ENCODE measurements at regions not wholly inside any gene's neighbourhood (a gene's known extent, or its start where the extent isn't known, plus 50 kb on each side); places are given as distances from the start of the nearest gene placed in this dataset.

DNA sequence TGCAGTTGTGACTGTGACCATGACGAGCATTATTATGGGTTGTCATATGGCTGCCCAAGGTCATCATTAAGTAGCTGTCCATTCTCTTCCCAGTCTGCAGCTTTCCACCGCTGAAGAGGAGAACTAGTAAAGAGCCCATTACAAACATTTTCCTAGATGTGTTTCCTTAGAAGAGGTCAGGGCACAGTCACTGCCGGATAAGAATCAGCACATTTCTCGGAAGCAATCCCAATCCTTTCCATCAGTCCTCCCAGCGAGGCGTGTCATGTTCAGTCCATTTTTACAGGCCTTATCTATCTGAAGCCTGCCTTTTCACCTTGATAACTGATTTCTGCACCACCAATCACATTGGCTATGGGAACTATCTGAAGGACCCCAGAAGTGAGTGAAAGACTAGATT is 319.9 kb upstream of the SLC14A2 start:
- no peak for DNase-seq (ENCODE audit: low spot score)
- ChIA-PET CTCF (no interaction called here), POLR2A (ENCODE audit: low non-redundant PET) (no interaction called here)
- TF ChIP-seq, protein P1, sequence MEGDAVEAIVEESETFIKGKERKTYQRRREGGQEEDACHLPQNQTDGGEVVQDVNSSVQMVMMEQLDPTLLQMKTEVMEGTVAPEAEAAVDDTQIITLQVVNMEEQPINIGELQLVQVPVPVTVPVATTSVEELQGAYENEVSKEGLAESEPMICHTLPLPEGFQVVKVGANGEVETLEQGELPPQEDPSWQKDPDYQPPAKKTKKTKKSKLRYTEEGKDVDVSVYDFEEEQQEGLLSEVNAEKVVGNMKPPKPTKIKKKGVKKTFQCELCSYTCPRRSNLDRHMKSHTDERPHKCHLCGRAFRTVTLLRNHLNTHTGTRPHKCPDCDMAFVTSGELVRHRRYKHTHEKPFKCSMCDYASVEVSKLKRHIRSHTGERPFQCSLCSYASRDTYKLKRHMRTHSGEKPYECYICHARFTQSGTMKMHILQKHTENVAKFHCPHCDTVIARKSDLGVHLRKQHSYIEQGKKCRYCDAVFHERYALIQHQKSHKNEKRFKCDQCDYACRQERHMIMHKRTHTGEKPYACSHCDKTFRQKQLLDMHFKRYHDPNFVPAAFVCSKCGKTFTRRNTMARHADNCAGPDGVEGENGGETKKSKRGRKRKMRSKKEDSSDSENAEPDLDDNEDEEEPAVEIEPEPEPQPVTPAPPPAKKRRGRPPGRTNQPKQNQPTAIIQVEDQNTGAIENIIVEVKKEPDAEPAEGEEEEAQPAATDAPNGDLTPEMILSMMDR (conservative IDR thresholded peaks at IDR 0.05; ENCODE audit: low read depth) = no peak
- no peak overlapping the region for H3K27ac ChIP-seq

DNA sequence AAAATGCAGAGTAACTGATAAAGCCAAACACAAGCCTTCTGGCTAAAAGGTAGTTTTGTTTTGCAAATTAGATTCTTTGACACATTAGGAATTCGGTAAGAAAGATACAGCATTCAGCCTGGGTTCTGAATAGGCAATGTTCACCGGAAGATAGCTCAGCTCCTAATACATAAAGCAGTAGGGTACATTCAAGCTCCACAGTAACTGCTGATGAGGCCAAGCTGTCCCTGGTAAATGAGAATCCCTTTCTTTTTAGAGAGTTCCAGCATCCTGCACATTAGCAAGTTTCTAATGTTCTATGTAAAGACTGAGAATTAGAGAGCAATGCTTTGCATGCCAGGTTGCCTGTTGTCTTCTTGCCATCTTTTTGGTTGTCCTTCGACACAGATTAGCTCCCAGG is 316.3 kb upstream of the SLC14A2 start:
- no peak for DNase-seq (ENCODE audit: low spot score)
- no peak overlapping the region for H3K27ac ChIP-seq
- POLR2A ChIA-PET (ENCODE audit: low non-redundant PET) = no interaction called here
- CTCF ChIA-PET = no interaction called here
- TF ChIP-seq, protein P1 (conservative IDR thresholded peaks at IDR 0.05; ENCODE audit: low read depth) = no peak

DNA sequence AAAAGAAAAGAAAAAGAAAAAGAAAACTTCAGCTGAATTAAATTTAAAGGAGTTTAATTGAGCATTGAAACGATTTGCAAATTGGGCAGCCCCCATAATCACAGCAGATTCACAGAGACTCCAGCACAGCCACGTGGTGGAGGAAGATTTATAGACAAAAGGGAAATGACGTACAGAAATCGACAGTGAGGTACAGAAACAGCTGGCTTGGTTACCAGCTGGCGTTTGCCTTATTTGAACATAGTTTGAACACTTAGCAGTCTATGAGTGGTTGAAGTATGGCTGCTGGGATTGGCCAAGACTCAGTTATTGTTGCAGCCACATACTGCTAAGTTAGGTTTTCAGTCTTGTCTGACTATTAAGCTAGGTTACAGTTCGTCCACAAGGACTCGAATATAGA is 312.2 kb upstream of the SLC14A2 start:
- no peak for DNase-seq (ENCODE audit: low spot score)
- CTCF ChIA-PET = no interaction called here
- POLR2A ChIA-PET (ENCODE audit: low non-redundant PET) = no interaction called here

DNA sequence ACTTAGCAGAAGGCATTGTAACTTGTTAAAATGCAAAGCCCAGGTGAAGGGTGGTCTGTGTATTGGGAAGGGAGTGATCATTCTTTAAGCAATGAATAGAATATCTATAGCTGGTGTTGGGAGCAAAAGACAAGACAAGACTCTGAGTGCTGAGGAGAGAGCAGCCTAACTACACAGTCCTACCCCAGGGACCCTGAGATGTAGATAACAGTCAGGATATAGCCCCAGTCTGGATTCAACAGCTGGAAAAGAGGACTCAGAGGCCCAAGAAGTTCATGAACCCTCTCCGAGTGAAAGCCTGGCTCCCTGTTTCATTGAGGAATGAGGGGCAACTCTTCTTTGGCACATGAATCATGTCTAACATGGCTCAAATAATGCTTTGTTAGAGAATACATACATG is 310.7 kb upstream of the SLC14A2 start:
- no peak for DNase-seq (ENCODE audit: low spot score)
- TF ChIP-seq, protein P1 (conservative IDR thresholded peaks at IDR 0.05; ENCODE audit: low read depth) = no peak
- CTCF ChIA-PET = interaction anchor here (0.6 kb wide), 1 partner anchor 102 kb away, joined by 3 read pairs; no protein-coding TSS in a partner anchor
- H3K27ac ChIP-seq = no peak overlapping the region
- POLR2A ChIA-PET (ENCODE audit: low non-redundant PET) = no interaction called here

More for the DNA sequence above, 312.2 kb upstream of the SLC14A2 start:
- H3K27ac ChIP-seq = no peak overlapping the region
- TF ChIP-seq, protein P1 (conservative IDR thresholded peaks at IDR 0.05; ENCODE audit: low read depth) = no peak

DNA sequence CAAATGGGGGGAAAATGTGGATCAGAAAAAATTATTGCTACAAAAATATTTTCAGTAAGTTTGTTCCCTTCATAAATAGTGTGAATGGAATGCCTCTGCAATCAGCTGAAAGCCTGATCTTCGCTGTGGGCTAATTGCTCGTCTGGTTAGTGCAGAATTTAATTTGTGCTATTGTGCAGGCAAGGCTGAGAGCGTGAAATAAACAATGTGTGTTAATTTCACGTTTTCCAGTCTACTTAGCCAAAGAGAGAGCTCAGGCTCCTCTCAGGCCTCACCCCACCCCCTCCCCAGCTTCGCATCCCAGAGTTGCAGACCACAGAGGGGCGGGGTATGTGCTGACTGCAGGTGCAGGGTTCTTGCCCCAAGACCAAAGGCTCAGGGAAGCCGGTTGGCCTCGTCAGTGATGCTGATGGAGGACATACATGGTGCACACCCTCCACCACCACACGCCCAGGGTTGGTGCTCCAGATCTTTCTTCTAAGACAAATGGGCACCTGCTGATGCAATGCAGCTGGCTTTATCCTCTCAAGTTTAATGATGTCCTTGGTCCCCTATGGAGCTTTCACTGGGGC is 302.6 kb upstream of the SLC14A2 start:
- ChIA-PET CTCF (interaction anchor here (0.6 kb wide), 1 partner anchor 9 kb away, joined by 3 read pairs; no protein-coding TSS in a partner anchor), POLR2A (ENCODE audit: low non-redundant PET) (no interaction called here)
- no peak for DNase-seq (ENCODE audit: low spot score)
- TF ChIP-seq, protein P1 (conservative IDR thresholded peaks at IDR 0.05; ENCODE audit: low read depth) = no peak
- H3K27ac ChIP-seq = no peak overlapping the region

DNA sequence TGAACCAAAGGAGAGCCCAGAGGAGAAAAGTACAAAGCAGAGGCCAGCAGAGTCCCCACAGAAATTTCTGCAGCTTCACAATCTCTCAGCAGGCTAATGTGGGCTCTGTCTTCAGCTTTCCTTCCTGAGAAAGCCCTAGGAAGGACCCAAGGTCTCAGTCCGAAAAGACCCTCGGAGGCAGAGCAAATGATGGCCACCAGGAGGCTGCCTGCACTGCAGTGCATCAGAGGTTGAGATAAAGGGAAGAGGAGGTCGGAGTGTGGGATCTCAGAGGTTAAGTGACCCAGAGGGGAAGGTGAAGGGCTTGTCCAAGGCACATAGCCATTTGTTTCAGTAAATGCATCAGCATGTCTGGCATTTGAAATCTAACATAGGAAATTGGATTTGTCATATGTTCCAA is 299.1 kb upstream of the SLC14A2 start:
- TF ChIP-seq, protein P1 (conservative IDR thresholded peaks at IDR 0.05; ENCODE audit: low read depth) = no peak
- ChIA-PET POLR2A (ENCODE audit: low non-redundant PET) (no interaction called here), CTCF (interaction anchor here (0.9 kb wide), 1 partner anchor 16 kb away, joined by 5 read pairs; no protein-coding TSS in a partner anchor)
- H3K27ac ChIP-seq = no peak overlapping the region
- DNase-seq (ENCODE audit: low spot score) = no peak
